OCI-LY1 (cell line): ENCODE measurements at regions not wholly inside any gene's neighbourhood (a gene's known extent, or its start where the extent isn't known, plus 50 kb on each side); places are given as distances from the start of the nearest gene placed in this dataset.
"Not testable (repeated sequence)": the region's sequence is repeated elsewhere in the genome, so short reads cannot be mapped to it uniquely, and the experiment has no call there.

Source experiments
- H2AFZ ChIP-seq: fragments of 200-600 bp; sonication (generic), shearing (Covaris generic); 2 replicates; pipeline ENCODE4 v1.6.0; 2014; ENCODE audit warnings: antibody characterized with exemption, mild to moderate bottlenecking, low read length
- H3F3A ChIP-seq: fragments of 200-600 bp; sonication (generic), shearing (Covaris generic); 2 replicates; pipeline ENCODE4 v1.6.0; 2014; ENCODE audit warnings: mild to moderate bottlenecking, antibody characterized with exemption, low read length, moderate library complexity; ENCODE audit not compliant: insufficient read depth
- H3K27ac ChIP-seq: fragments of 200-600 bp; sonication (generic); 2 replicates; pipeline ENCODE4 v1.5.1; 2014; ENCODE audit warnings: low read length, mixed run types, mild to moderate bottlenecking, low read depth; ENCODE audit not compliant: poor library complexity, severe bottlenecking
- H3K27me3 ChIP-seq: fragments of 200-600 bp; sonication (generic); 2 replicates; pipeline ENCODE4 v1.6.0; 2014; ENCODE audit warnings: antibody characterized with exemption, mild to moderate bottlenecking, low read length, moderate library complexity; ENCODE audit not compliant: insufficient read depth
- H3K36me3 ChIP-seq: fragments of 200-600 bp; sonication (generic); 2 replicates; pipeline ENCODE4 v1.6.1; 2014; ENCODE audit warnings: mild to moderate bottlenecking, antibody characterized with exemption, low read length, moderate library complexity, mixed read lengths; ENCODE audit not compliant: insufficient read depth
- H3K4me1 ChIP-seq: fragments of 200-600 bp; sonication (generic); 2 replicates; pipeline ENCODE4 v1.5.1; 2014; ENCODE audit warnings: mild to moderate bottlenecking, low read length, moderate library complexity; ENCODE audit not compliant: insufficient read depth, severe bottlenecking
- H3K4me2 ChIP-seq: fragments of 200-600 bp; sonication (generic), shearing (Covaris generic); 2 replicates; pipeline ENCODE4 v1.6.1; 2014; ENCODE audit warnings: low read length
- H3K4me3 ChIP-seq: fragments of 200-600 bp; sonication (generic); 2 replicates; pipeline ENCODE4 v1.5.1; 2014; ENCODE audit warnings: low read length, low read depth, mild to moderate bottlenecking, mixed read lengths; ENCODE audit not compliant: poor library complexity, severe bottlenecking
- H3K79me2 ChIP-seq: fragments of 200-600 bp; shearing (Covaris generic); 2 replicates; pipeline ENCODE4 v1.6.1; 2016; ENCODE audit warnings: mixed run types, low read length, mixed read lengths; ENCODE audit not compliant: insufficient read depth
- H3K9ac ChIP-seq: fragments of 200-600 bp; sonication (generic), shearing (Covaris generic); 2 replicates; pipeline ENCODE4 v1.6.1; 2014; ENCODE audit warnings: mild to moderate bottlenecking, low read length, mixed read lengths
- H3K9me2 ChIP-seq: fragments of 200-600 bp; sonication (generic), shearing (Covaris generic); 2 replicates; pipeline ENCODE4 v1.6.1; 2014; ENCODE audit warnings: low read depth, mild to moderate bottlenecking, low read length, mixed read lengths
- H3K9me3 ChIP-seq: fragments of 200-600 bp; shearing (Covaris generic); 2 replicates; pipeline ENCODE4 v1.6.1; 2014; ENCODE audit warnings: low read length, mixed read lengths
- H4K20me1 ChIP-seq: fragments of 200-600 bp; sonication (generic), shearing (Covaris generic); 2 replicates; pipeline ENCODE4 v1.6.0; 2016; ENCODE audit warnings: mild to moderate bottlenecking, low read length; ENCODE audit not compliant: insufficient read depth
- CTCF ChIP-seq: fragments of 200-600 bp; sonication (generic), shearing (Covaris generic); IDR thresholded peaks from 2 replicates; pipeline ENCODE4 v1.5.1; 2017; ENCODE audit warnings: mild to moderate bottlenecking, antibody characterized with exemption, low read length, moderate library complexity, mixed read lengths
- EZH2 ChIP-seq: fragments of 200-600 bp; sonication (generic), shearing (Covaris generic); IDR thresholded peaks from 2 replicates; pipeline ENCODE4 v1.8.0; 2017; ENCODE audit warnings: borderline replicate concordance, mixed run types, mild to moderate bottlenecking, antibody characterized with exemption, low read length, moderate library complexity, mixed read lengths

- Histone ChIP-seq H4K20me1 (no peaks in the 10 kb centered on the region), H3K9me3 (no peaks in the 10 kb centered on the region), H3F3A (no peaks in the 10 kb centered on the region), H3K9ac (no peak overlapping the region), H3K4me3 (no peak overlapping the region), H3K4me1 (no peaks in the 10 kb centered on the region), H2AFZ (no peak overlapping the region), H3K79me2 (no peaks in the 10 kb centered on the region), H3K9me2 (no peaks in the 10 kb centered on the region), H3K27ac (no peak overlapping the region), H3K27me3 (no peaks in the 10 kb centered on the region), H3K4me2 (no peak overlapping the region), H3K36me3 (no peaks in the 10 kb centered on the region)
- no peak for TF ChIP-seq EZH2
- TF ChIP-seq CTCF = no peak
Observed at GRCh38 chr1:105254906-105255305, 1505.2 kb downstream of the AMY1C start.

- H3K4me3 ChIP-seq = no peak overlapping the region
Observed at GRCh38 chr1:105260001-105260400, 1510.3 kb downstream of the AMY1C start.

GRCh38 chr1:105270966-105271365 lies 1521.3 kb downstream of the AMY1C start:
- no peaks in the 10 kb centered on the region for H3K4me1 ChIP-seq
- no peak overlapping the region for H3K9ac ChIP-seq
- H3K4me2 ChIP-seq = no peak overlapping the region
- no peaks in the 10 kb centered on the region for H4K20me1 ChIP-seq
- H3K4me3 ChIP-seq = no peak overlapping the region
- no peaks in the 10 kb centered on the region for H3K9me3 ChIP-seq
- TF ChIP-seq EZH2 (no peak), CTCF (no peak)
- H3K36me3 ChIP-seq = no peaks in the 10 kb centered on the region
- H3K27me3 ChIP-seq = no peaks in the 10 kb centered on the region
- H3F3A ChIP-seq = no peaks in the 10 kb centered on the region
- H3K79me2 ChIP-seq = no peaks in the 10 kb centered on the region
- H3K27ac ChIP-seq = no peak overlapping the region
- H2AFZ ChIP-seq = peak overlapping the region; percentile 78; the same call in 1 of the 2 replicates
- no peaks in the 10 kb centered on the region for H3K9me2 ChIP-seq

More at GRCh38 chr1:105260001-105260400, 1510.3 kb downstream of the AMY1C start:
- no peaks in the 10 kb centered on the region for H3F3A ChIP-seq
- H3K4me2 ChIP-seq = no peak overlapping the region
- H2AFZ ChIP-seq = no peak overlapping the region
- H3K9ac ChIP-seq = no peak overlapping the region
- H3K9me3 ChIP-seq = no peaks in the 10 kb centered on the region
- TF ChIP-seq EZH2 (no peak), CTCF (no peak)
- no peak overlapping the region for H3K27ac ChIP-seq
- H3K4me1 ChIP-seq = no peaks in the 10 kb centered on the region
- no peaks in the 10 kb centered on the region for H4K20me1 ChIP-seq
- H3K79me2 ChIP-seq = no peaks in the 10 kb centered on the region
- H3K9me2 ChIP-seq = no peaks in the 10 kb centered on the region
- no peaks in the 10 kb centered on the region for H3K36me3 ChIP-seq
- H3K27me3 ChIP-seq = no peaks in the 10 kb centered on the region

- not testable (repeated sequence) for H3F3A ChIP-seq, H3K4me3 ChIP-seq, H3K27me3 ChIP-seq, H3K4me2 ChIP-seq, H3K79me2 ChIP-seq, H3K36me3 ChIP-seq, H3K27ac ChIP-seq, H2AFZ ChIP-seq, H3K9me3 ChIP-seq, H3K9ac ChIP-seq, H4K20me1 ChIP-seq, H3K9me2 ChIP-seq, H3K4me1 ChIP-seq
Observed at GRCh38 chr1:105272376-105272775, 1522.7 kb downstream of the AMY1C start.
